ENCODE measurements at regions not wholly inside any gene's neighbourhood (a gene's known extent, or its start where the extent isn't known, plus 50 kb on each side); places are given as distances from the start of the nearest gene placed in this dataset.

- ChIA-PET CTCF (ENCODE audit: partially characterized antibody) (no interaction called here), POLR2A (ENCODE audit: partially characterized antibody) (no interaction called here)
- no peaks in the 10 kb centered on the region for H3K4me1 Mint-ChIP-seq
These were observed 85.2 kb upstream of the CHL1 start for GRCh38 chr3:111143-112069.

GRCh38 chr3:112773-113172 lies 83.8 kb upstream of the CHL1 start:
- H3K4me1 ChIP-seq (ENCODE audit: insufficient read depth, low read length): no peaks in the 10 kb centered on the region
- Mint-ChIP-seq H3K27ac (no peak overlapping the region), H3K36me3 (no peaks in the 10 kb centered on the region), H3K4me3 (no peak overlapping the region), H3K9me3 (no peaks in the 10 kb centered on the region), H3K27me3 (peaks cover 0 to 6% of the 10 kb centered on the region in 2 donors), H3K4me1 (no peaks in the 10 kb centered on the region)
- POLR2A ChIA-PET (ENCODE audit: partially characterized antibody): no interaction called here
- CTCF ChIA-PET (ENCODE audit: partially characterized antibody): no interaction called here
- DNase-seq: no peak
- intact Hi-C loops (cut with micrococcal nuclease): no loop called here
- no peak overlapping the region for H3K27ac ChIP-seq (ENCODE audit: low read depth, low read length)
- H3K27me3 ChIP-seq (ENCODE audit: insufficient read depth, low read length): no peaks in the 10 kb centered on the region
- H3K36me3 ChIP-seq (ENCODE audit: insufficient read depth, low read length): no peaks in the 10 kb centered on the region
- H3K9me3 ChIP-seq (ENCODE audit: control insufficient read depth in 1 of 2, low read length in 2 of 2): no peaks in the 10 kb centered on the region
- H3K4me3 ChIP-seq (ENCODE audit: low read length in 2 of 2): no peak overlapping the region

More at GRCh38 chr3:111143-112069, 85.2 kb upstream of the CHL1 start:
- no peaks in the 10 kb centered on the region for H3K27me3 ChIP-seq (ENCODE audit: insufficient read depth, low read length)
- Mint-ChIP-seq H3K27ac (no peak overlapping the region), H3K27me3 (peaks cover 0 to 6% of the 10 kb centered on the region in 2 donors), H3K9me3 (no peaks in the 10 kb centered on the region), H3K4me3 (no peak overlapping the region), H3K36me3 (no peaks in the 10 kb centered on the region)
- intact Hi-C loops (cut with micrococcal nuclease): no loop called here
- H3K4me3 ChIP-seq (ENCODE audit: low read length in 2 of 2): no peak overlapping the region
- H3K36me3 ChIP-seq (ENCODE audit: insufficient read depth, low read length): no peaks in the 10 kb centered on the region
- no peak overlapping the region for H3K27ac ChIP-seq (ENCODE audit: low read depth, low read length)
- no peaks in the 10 kb centered on the region for H3K4me1 ChIP-seq (ENCODE audit: insufficient read depth, low read length)
- no peak for DNase-seq
- no peaks in the 10 kb centered on the region for H3K9me3 ChIP-seq (ENCODE audit: control insufficient read depth in 1 of 2, low read length in 2 of 2)

- Histone ChIP-seq H3K27ac (ENCODE audit: low read depth, low read length) (no peak overlapping the region), H3K4me3 (ENCODE audit: low read length in 2 of 2) (no peak overlapping the region), H3K9me3 (ENCODE audit: control insufficient read depth in 1 of 2, low read length in 2 of 2) (no peaks in the 10 kb centered on the region), H3K27me3 (ENCODE audit: insufficient read depth, low read length) (no peaks in the 10 kb centered on the region), H3K36me3 (ENCODE audit: insufficient read depth, low read length) (no peaks in the 10 kb centered on the region), H3K4me1 (ENCODE audit: insufficient read depth, low read length) (no peaks in the 10 kb centered on the region)
- no peak for DNase-seq
- ChIA-PET CTCF (ENCODE audit: partially characterized antibody) (no interaction called here), POLR2A (ENCODE audit: partially characterized antibody) (no interaction called here)
- Mint-ChIP-seq H3K4me1 (no peaks in the 10 kb centered on the region), H3K36me3 (no peaks in the 10 kb centered on the region), H3K27me3 (peaks cover 0 to 3% of the 10 kb centered on the region in 2 donors), H3K27ac (no peak overlapping the region), H3K9me3 (peaks cover 0 to 2% (median 0%) of the 10 kb centered on the region in 8 donors), H3K4me3 (no peak overlapping the region)
- intact Hi-C loops (cut with micrococcal nuclease): no loop called here
These were observed 77.9 kb upstream of the CHL1 start for GRCh38 chr3:118666-119065.

- no peak overlapping the region for H3K4me3 Mint-ChIP-seq
- peaks cover 0 to 3% of the 10 kb centered on the region in 2 donors for H3K27me3 Mint-ChIP-seq
- H3K4me3 ChIP-seq (ENCODE audit: low read length in 2 of 2): no peak overlapping the region
- H3K4me1 Mint-ChIP-seq: no peaks in the 10 kb centered on the region
- H3K9me3 Mint-ChIP-seq: peaks cover 0 to 6% (median 1%) of the 10 kb centered on the region in 8 donors
- DNase-seq: no peak
- ChIA-PET CTCF (ENCODE audit: partially characterized antibody) (no interaction called here), POLR2A (ENCODE audit: partially characterized antibody) (no interaction called here)
- H3K9me3 ChIP-seq (ENCODE audit: control insufficient read depth in 1 of 2, low read length in 2 of 2): no peaks in the 10 kb centered on the region
- no peak overlapping the region for H3K27ac ChIP-seq (ENCODE audit: low read depth, low read length)
- no peaks in the 10 kb centered on the region for H3K36me3 Mint-ChIP-seq
- no peaks in the 10 kb centered on the region for H3K4me1 ChIP-seq (ENCODE audit: insufficient read depth, low read length)
- H3K27ac Mint-ChIP-seq: no peak overlapping the region
- H3K36me3 ChIP-seq (ENCODE audit: insufficient read depth, low read length): no peaks in the 10 kb centered on the region
- intact Hi-C loops (cut with micrococcal nuclease): no loop called here
- no peaks in the 10 kb centered on the region for H3K27me3 ChIP-seq (ENCODE audit: insufficient read depth, low read length)
These were observed 73.2 kb upstream of the CHL1 start for GRCh38 chr3:123341-123740.

GRCh38 chr3:124557-125179 lies 71.9 kb upstream of the CHL1 start:
- POLR2A ChIA-PET (ENCODE audit: partially characterized antibody): no interaction called here
- H3K36me3 Mint-ChIP-seq: no peaks in the 10 kb centered on the region
- no peak overlapping the region for H3K4me3 Mint-ChIP-seq

GRCh38 chr3:128515-129172 lies 67.9 kb upstream of the CHL1 start:
- no peaks in the 10 kb centered on the region for H3K36me3 Mint-ChIP-seq

More at GRCh38 chr3:124557-125179, 71.9 kb upstream of the CHL1 start:
- H3K27me3 ChIP-seq (ENCODE audit: insufficient read depth, low read length): no peaks in the 10 kb centered on the region
- no peak overlapping the region for H3K4me3 ChIP-seq (ENCODE audit: low read length in 2 of 2)
- DNase-seq: no peak
- H3K36me3 ChIP-seq (ENCODE audit: insufficient read depth, low read length): no peaks in the 10 kb centered on the region
- peaks cover 0 to 3% of the 10 kb centered on the region in 2 donors for H3K27me3 Mint-ChIP-seq
- H3K4me1 Mint-ChIP-seq: no peaks in the 10 kb centered on the region
- CTCF ChIA-PET (ENCODE audit: partially characterized antibody): no interaction called here
- H3K4me1 ChIP-seq (ENCODE audit: insufficient read depth, low read length): no peaks in the 10 kb centered on the region
- peaks cover 0 to 6% (median 1%) of the 10 kb centered on the region in 8 donors for H3K9me3 Mint-ChIP-seq
- no peaks in the 10 kb centered on the region for H3K9me3 ChIP-seq (ENCODE audit: control insufficient read depth in 1 of 2, low read length in 2 of 2)
- no peak overlapping the region for H3K27ac ChIP-seq (ENCODE audit: low read depth, low read length)
- H3K27ac Mint-ChIP-seq: no peak overlapping the region
- intact Hi-C loops (cut with micrococcal nuclease): no loop called here

GRCh38 chr3:131151-131888 lies 65.2 kb upstream of the CHL1 start:
- H3K27me3 Mint-ChIP-seq: no peaks in the 10 kb centered on the region
- H3K27me3 ChIP-seq (ENCODE audit: insufficient read depth, low read length): no peaks in the 10 kb centered on the region
- intact Hi-C loops (cut with micrococcal nuclease): no loop called here
- peaks cover 0 to 2% (median 0%) of the 10 kb centered on the region in 8 donors for H3K9me3 Mint-ChIP-seq
- no peak overlapping the region for H3K4me3 Mint-ChIP-seq
- H3K9me3 ChIP-seq (ENCODE audit: control insufficient read depth in 1 of 2, low read length in 2 of 2): no peaks in the 10 kb centered on the region
- no peaks in the 10 kb centered on the region for H3K4me1 ChIP-seq (ENCODE audit: insufficient read depth, low read length)
- H3K36me3 Mint-ChIP-seq: no peaks in the 10 kb centered on the region
- CTCF ChIA-PET (ENCODE audit: partially characterized antibody): no interaction called here
- no peaks in the 10 kb centered on the region for H3K36me3 ChIP-seq (ENCODE audit: insufficient read depth, low read length)
- no peak overlapping the region for H3K27ac Mint-ChIP-seq
- no peak overlapping the region for H3K4me3 ChIP-seq (ENCODE audit: low read length in 2 of 2)
- no peak for DNase-seq
- POLR2A ChIA-PET (ENCODE audit: partially characterized antibody): no interaction called here
- H3K4me1 Mint-ChIP-seq: no peaks in the 10 kb centered on the region
- H3K27ac ChIP-seq (ENCODE audit: low read depth, low read length): no peak overlapping the region

More at GRCh38 chr3:128515-129172, 67.9 kb upstream of the CHL1 start:
- H3K4me3 Mint-ChIP-seq: no peak overlapping the region
- Histone ChIP-seq H3K27me3 (ENCODE audit: insufficient read depth, low read length) (no peaks in the 10 kb centered on the region), H3K4me1 (ENCODE audit: insufficient read depth, low read length) (no peaks in the 10 kb centered on the region), H3K9me3 (ENCODE audit: control insufficient read depth in 1 of 2, low read length in 2 of 2) (no peaks in the 10 kb centered on the region), H3K27ac (ENCODE audit: low read depth, low read length) (no peak overlapping the region), H3K36me3 (ENCODE audit: insufficient read depth, low read length) (no peaks in the 10 kb centered on the region), H3K4me3 (ENCODE audit: low read length in 2 of 2) (no peak overlapping the region)
- no peak overlapping the region for H3K27ac Mint-ChIP-seq
- H3K27me3 Mint-ChIP-seq: peaks cover 0 to 3% of the 10 kb centered on the region in 2 donors
- POLR2A ChIA-PET (ENCODE audit: partially characterized antibody): no interaction called here
- H3K4me1 Mint-ChIP-seq: no peaks in the 10 kb centered on the region
- intact Hi-C loops (cut with micrococcal nuclease): no loop called here
- peaks cover 0 to 4% (median 1%) of the 10 kb centered on the region in 8 donors for H3K9me3 Mint-ChIP-seq
- CTCF ChIA-PET (ENCODE audit: partially characterized antibody): no interaction called here
- DNase-seq: no peak
